Spleen (tissue), 11 donors: ENCODE measurements at regions not wholly inside any gene's neighbourhood (a gene's known extent, or its start where the extent isn't known, plus 50 kb on each side); places are given as distances from the start of the nearest gene placed in this dataset.

Experiments used
- DNase-seq: peaks from one replicate; pipeline ENCODE4 v3.0.0-alpha.2; 2020
- H3K27ac ChIP-seq, 8 donors: fragments of 200-600 bp; sonication (generic) in 7 of 8; 1 replicate in 4 of 8; 2 replicates in 4 of 8; pipeline versions ENCODE4 v1.5.0 to v1.8.0; 2016 to 2021; ENCODE audit warnings: inconsistent platforms in 4 of 8, mild to moderate bottlenecking in 4 of 8, moderate library complexity in 1 of 8
- H3K27me3 ChIP-seq, 7 donors: fragments of 200-600 bp; sonication (generic) in 6 of 7; replicated peaks in 1 of 7; 1 replicate in 4 of 7; 2 replicates in 3 of 7; pipeline versions ENCODE4 v1.5.0 to v1.8.0; 2016 to 2021; ENCODE audit warnings: inconsistent platforms in 3 of 7, mild to moderate bottlenecking in 1 of 7
- H3K36me3 ChIP-seq, 6 donors: fragments of 200-600 bp; sonication (generic) in 5 of 6; 1 replicate in 4 of 6; 2 replicates in 2 of 6; pipeline versions ENCODE4 v1.5.0 to v1.8.0; 2016 to 2021; ENCODE audit warnings: inconsistent platforms in 2 of 6
- H3K4me1 ChIP-seq, 6 donors: fragments of 200-600 bp; sonication (generic) in 5 of 6; 1 replicate in 3 of 6; 2 replicates in 3 of 6; pipeline versions ENCODE4 v1.5.0 to v1.8.0; 2016 to 2021; ENCODE audit warnings: inconsistent platforms in 3 of 6
- H3K4me3 ChIP-seq, 8 donors: fragments of 200-600 bp; sonication (generic) in 7 of 8; 1 replicate in 4 of 8; 2 replicates in 4 of 8; pipeline versions ENCODE4 v1.5.0 to v1.8.0; 2016 to 2021; ENCODE audit warnings: inconsistent platforms in 4 of 8, mild to moderate bottlenecking in 4 of 8, moderate library complexity in 2 of 8
- H3K9me3 ChIP-seq, 8 donors: fragments of 200-600 bp; sonication (generic) in 7 of 8; 1 replicate in 4 of 8; 2 replicates in 4 of 8; pipeline versions ENCODE4 v1.5.0 to v1.8.0; 2016 to 2021; ENCODE audit warnings: inconsistent platforms in 4 of 8
- POLR2A ChIP-seq, 3 donors: fragments of 450-650 bp; IDR thresholded peaks; one replicate each; pipeline ENCODE4 v1.5.1; 2017; ENCODE audit warnings: antibody characterized with exemption in 3 of 3, mild to moderate bottlenecking in 1 of 3
- POLR2AphosphoS5 ChIP-seq, 3 donors: sonication (generic); formaldehyde crosslinking; IDR thresholded peaks; one replicate each; pipeline ENCODE4 v1.5.1; 2017; ENCODE audit warnings: antibody characterized with exemption in 3 of 3
- WGBS, 5 donors: extraction: QIAGEN DNeasy Blood & Tissue Kit in 3 of 5; methylation state at CpG; one replicate each; pipeline versions ENCODE4 v1.1.5 to v1.1.7; 2013 to 2018; 5-methylcytosine and 5-hydroxymethylcytosine counted together
- intact Hi-C: fragments of 100-400 bp; cut with DNase I; formaldehyde crosslinking; loops from one replicate; pipeline ENCODE4 v1.15.0; 2023; ENCODE audit warnings: low total_unique reads
- TF ChIP-seq, protein P1 (sequence below), 11 experiments: fragments of 200-600 bp in 7 of 11; fragments of 450-650 bp in 4 of 11; sonication (generic) in 4 of 11; IDR thresholded peaks in 8 of 11; conservative IDR thresholded peaks in 3 of 11; 1 replicate in 7 of 11; 2 replicates in 4 of 11; pipeline versions ENCODE4 v1.4.0 to v1.8.0; 2016 to 2021; ENCODE audit warnings: antibody characterized with exemption in 11 of 11, inconsistent platforms in 4 of 11, mild to moderate bottlenecking in 1 of 11
- donor health status: healthy with polysubstance abuse.
- donor health status: DM: no; HTN: no; CAD: no; lungs with moderate emphysema.
- donor health status: DM: no; HTN: no; CAD: no.
- donor health status: Bipolar disorder and iron deficiency.
- donor health status: healthy.
- donor health status: DM: no; HTN: no; CAD: no.
- donor health status: DM: yes; HTN: yes; CAD: no.

GRCh38 chr2:64328756-64329155 is 125.2 kb upstream of the LGALSL start:
- no peaks in the 10 kb centered on the region for H3K9me3 ChIP-seq
- no peaks in the 10 kb centered on the region for H3K27me3 ChIP-seq
- DNase-seq: no peak
- H3K4me3 ChIP-seq: no peak overlapping the region
- TF ChIP-seq POLR2AphosphoS5 (IDR thresholded peaks at IDR 0.05): no peak
- TF ChIP-seq POLR2A (IDR thresholded peaks at IDR 0.05): no peak
- TF ChIP-seq, protein P1, sequence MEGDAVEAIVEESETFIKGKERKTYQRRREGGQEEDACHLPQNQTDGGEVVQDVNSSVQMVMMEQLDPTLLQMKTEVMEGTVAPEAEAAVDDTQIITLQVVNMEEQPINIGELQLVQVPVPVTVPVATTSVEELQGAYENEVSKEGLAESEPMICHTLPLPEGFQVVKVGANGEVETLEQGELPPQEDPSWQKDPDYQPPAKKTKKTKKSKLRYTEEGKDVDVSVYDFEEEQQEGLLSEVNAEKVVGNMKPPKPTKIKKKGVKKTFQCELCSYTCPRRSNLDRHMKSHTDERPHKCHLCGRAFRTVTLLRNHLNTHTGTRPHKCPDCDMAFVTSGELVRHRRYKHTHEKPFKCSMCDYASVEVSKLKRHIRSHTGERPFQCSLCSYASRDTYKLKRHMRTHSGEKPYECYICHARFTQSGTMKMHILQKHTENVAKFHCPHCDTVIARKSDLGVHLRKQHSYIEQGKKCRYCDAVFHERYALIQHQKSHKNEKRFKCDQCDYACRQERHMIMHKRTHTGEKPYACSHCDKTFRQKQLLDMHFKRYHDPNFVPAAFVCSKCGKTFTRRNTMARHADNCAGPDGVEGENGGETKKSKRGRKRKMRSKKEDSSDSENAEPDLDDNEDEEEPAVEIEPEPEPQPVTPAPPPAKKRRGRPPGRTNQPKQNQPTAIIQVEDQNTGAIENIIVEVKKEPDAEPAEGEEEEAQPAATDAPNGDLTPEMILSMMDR (IDR thresholded peaks at IDR 0.05 in 8 of 11, conservative IDR thresholded peaks at IDR 0.05 in 3 of 11): no peak
- no peaks in the 10 kb centered on the region for H3K36me3 ChIP-seq
- peak overlapping the region in 1 of 8 donors; percentile 79 for H3K27ac ChIP-seq
- intact Hi-C loops: no loop called here
- peaks cover 20 to 62% (median 53%) of the 10 kb centered on the region in 6 donors for H3K4me1 ChIP-seq
- 83 to 90% (median 88%) methylated on average over 3 of the region's 3 CpGs for WGBS, 5 donors

- H3K4me3 ChIP-seq: no peak overlapping the region
- DNase-seq: no peak
- TF ChIP-seq POLR2AphosphoS5 (IDR thresholded peaks at IDR 0.05): no peak
- TF ChIP-seq POLR2A (IDR thresholded peaks at IDR 0.05): no peak
- TF ChIP-seq, protein P1 (IDR thresholded peaks at IDR 0.05 in 8 of 11, conservative IDR thresholded peaks at IDR 0.05 in 3 of 11): no peak
- H3K9me3 ChIP-seq: no peaks in the 10 kb centered on the region
- H3K27ac ChIP-seq: peak overlapping the region in 4 of 8 donors; percentile 20 to 39 (median 36)
- no peaks in the 10 kb centered on the region for H3K27me3 ChIP-seq
- intact Hi-C loops: loop anchor here (2.0 to 5.0 kb wide), 2 partner anchors 157 to 232 kb away; no protein-coding TSS in a partner anchor
- no peaks in the 10 kb centered on the region for H3K36me3 ChIP-seq
- WGBS, 5 donors: 46 to 71% (median 56%) methylated on average over 2 of the region's 2 CpGs
- H3K4me1 ChIP-seq: peaks cover 20 to 62% (median 53%) of the 10 kb centered on the region in 6 donors
Measured at GRCh38 chr2:64329848-64330247, 124.1 kb upstream of the LGALSL start.

- intact Hi-C loops: loop anchor here (2.0 to 5.0 kb wide), 2 partner anchors 156 to 232 kb away; no protein-coding TSS in a partner anchor
- peak overlapping the region in 1 of 8 donors; percentile 34 for H3K4me3 ChIP-seq
- peak overlapping the region in 6 of 8 donors; percentile 6 to 40 (median 36) for H3K27ac ChIP-seq
- peaks cover 20 to 59% (median 52%) of the 10 kb centered on the region in 6 donors for H3K4me1 ChIP-seq
- DNase-seq: peak; percentile 89
- H3K27me3 ChIP-seq: no peaks in the 10 kb centered on the region
- 19 to 22% (median 21%) methylated on average over 10 of the region's 10 CpGs for WGBS, 5 donors
- no peaks in the 10 kb centered on the region for H3K9me3 ChIP-seq
- no peaks in the 10 kb centered on the region for H3K36me3 ChIP-seq
- TF ChIP-seq POLR2A (IDR thresholded peaks at IDR 0.05) (no peak), POLR2AphosphoS5 (IDR thresholded peaks at IDR 0.05) (peak in 1 of 3 donors; percentile 33)
- TF ChIP-seq, protein P1 (IDR thresholded peaks at IDR 0.05 in 8 of 11, conservative IDR thresholded peaks at IDR 0.05 in 3 of 11): peak; percentile 88 to 96 (median 94)
Measured at GRCh38 chr2:64330281-64331113, 123.5 kb upstream of the LGALSL start.

GRCh38 chr2:64331114-64331645 is 122.8 kb upstream of the LGALSL start:
- WGBS, 5 donors: 48 to 61% (median 58%) methylated on average over 6 of the region's 6 CpGs
- TF ChIP-seq, protein P1 (IDR thresholded peaks at IDR 0.05 in 8 of 11, conservative IDR thresholded peaks at IDR 0.05 in 3 of 11): peak in 1 of 11 experiments; percentile 19
- TF ChIP-seq POLR2A (IDR thresholded peaks at IDR 0.05) (no peak), POLR2AphosphoS5 (IDR thresholded peaks at IDR 0.05) (no peak)
- Histone ChIP-seq H3K27me3 (no peaks in the 10 kb centered on the region), H3K4me3 (no peak overlapping the region), H3K9me3 (no peaks in the 10 kb centered on the region), H3K4me1 (peaks cover 20 to 54% (median 49%) of the 10 kb centered on the region in 6 donors), H3K36me3 (no peaks in the 10 kb centered on the region), H3K27ac (peak overlapping the region in 2 of 8 donors; percentile 34 to 39)
- intact Hi-C loops: loop anchor here (2.0 to 5.0 kb wide), 2 partner anchors 156 to 231 kb away; no protein-coding TSS in a partner anchor
- DNase-seq: no peak
